ENCODE measurements at regions not wholly inside any gene's neighbourhood (a gene's known extent, or its start where the extent isn't known, plus 50 kb on each side); places are given as distances from the start of the nearest gene placed in this dataset.
"Not testable (repeated sequence)": the region's sequence is repeated elsewhere in the genome, so short reads cannot be mapped to it uniquely, and the experiment has no call there.

- DNase-seq (ENCODE audit: low read depth, low spot score) = no peak
- no peak overlapping the region for H3K27ac ChIP-seq
These were observed 215.6 kb downstream of the SYK start for GRCh38 chr9:91017245-91017644.

- not testable (repeated sequence) for H3K27ac ChIP-seq; DNase-seq (ENCODE audit: low read depth, low spot score)
These were observed 218.3 kb downstream of the SYK start for GRCh38 chr9:91019871-91020270.

GRCh38 chr9:91021656-91022055 lies 220.0 kb downstream of the SYK start:
- not testable (repeated sequence) for DNase-seq (ENCODE audit: low read depth, low spot score); H3K27ac ChIP-seq

GRCh38 chr9:91023741-91024140 lies 222.1 kb downstream of the SYK start:
- H3K27ac ChIP-seq = no peak overlapping the region
- no peak for DNase-seq (ENCODE audit: low read depth, low spot score)

- H3K27ac ChIP-seq = no peak overlapping the region
- DNase-seq (ENCODE audit: low read depth, low spot score) = no peak
These were observed 223.2 kb downstream of the SYK start for GRCh38 chr9:91024841-91025240.

- no peak for DNase-seq (ENCODE audit: low read depth, low spot score)
- no peak overlapping the region for H3K27ac ChIP-seq
These were observed 224.2 kb downstream of the SYK start for GRCh38 chr9:91025856-91026255.

- no peak for DNase-seq (ENCODE audit: low read depth, low spot score)
- no peak overlapping the region for H3K27ac ChIP-seq
These were observed 224.6 kb downstream of the SYK start for GRCh38 chr9:91026266-91026665.

GRCh38 chr9:91027005-91027404 lies 225.4 kb downstream of the SYK start:
- no peak for DNase-seq (ENCODE audit: low read depth, low spot score)
- no peak overlapping the region for H3K27ac ChIP-seq

GRCh38 chr9:91028166-91028827 lies 226.7 kb downstream of the SYK start:
- DNase-seq (ENCODE audit: low read depth, low spot score) = no peak
- no peak overlapping the region for H3K27ac ChIP-seq

- no peak overlapping the region for H3K27ac ChIP-seq
- DNase-seq (ENCODE audit: low read depth, low spot score) = no peak
These were observed 228.2 kb downstream of the SYK start for GRCh38 chr9:91029650-91030361.

GRCh38 chr9:91032121-91032531 lies 230.5 kb downstream of the SYK start:
- no peak overlapping the region for H3K27ac ChIP-seq
- no peak for DNase-seq (ENCODE audit: low read depth, low spot score)

GRCh38 chr9:91033270-91033669 lies 231.7 kb downstream of the SYK start:
- DNase-seq (ENCODE audit: low read depth, low spot score) = no peak
- no peak overlapping the region for H3K27ac ChIP-seq

GRCh38 chr9:91033797-91034196 lies 232.2 kb downstream of the SYK start:
- no peak for DNase-seq (ENCODE audit: low read depth, low spot score)

GRCh38 chr9:91034521-91034920 lies 232.9 kb downstream of the SYK start:
- DNase-seq (ENCODE audit: low read depth, low spot score) = no peak
- no peak overlapping the region for H3K27ac ChIP-seq

More at GRCh38 chr9:91033797-91034196, 232.2 kb downstream of the SYK start:
- H3K27ac ChIP-seq = no peak overlapping the region

GRCh38 chr9:91034976-91035824 lies 233.6 kb downstream of the SYK start:
- H3K27ac ChIP-seq = no peak overlapping the region
- no peak for DNase-seq (ENCODE audit: low read depth, low spot score)

GRCh38 chr9:91035825-91036208 lies 234.2 kb downstream of the SYK start:
- DNase-seq (ENCODE audit: low read depth, low spot score) = no peak
- H3K27ac ChIP-seq = no peak overlapping the region

GRCh38 chr9:91036356-91036755 lies 234.7 kb downstream of the SYK start:
- no peak for DNase-seq (ENCODE audit: low read depth, low spot score)
- no peak overlapping the region for H3K27ac ChIP-seq

- H3K27ac ChIP-seq = no peak overlapping the region
- DNase-seq (ENCODE audit: low read depth, low spot score) = no peak
These were observed 235.3 kb downstream of the SYK start for GRCh38 chr9:91036826-91037510.

GRCh38 chr9:91037511-91038482 lies 236.2 kb downstream of the SYK start:
- no peak overlapping the region for H3K27ac ChIP-seq
- DNase-seq (ENCODE audit: low read depth, low spot score) = no peak
